GM19239 (cell line): ENCODE measurements at regions not wholly inside any gene's neighbourhood (a gene's known extent, or its start where the extent isn't known, plus 50 kb on each side); places are given as distances from the start of the nearest gene placed in this dataset.

ENCODE experiments used
- DNase-seq: peaks from one replicate; pipeline ENCODE4 v3.0.0; 2011; ENCODE audit warnings: low spot score; ENCODE audit not compliant: insufficient read length
- FAIRE-seq: peaks from 2 replicates; lab custom pipeline; 2011; peaks lifted over from hg19 to GRCh38; lab: Jason Lieb, UNC

DNA sequence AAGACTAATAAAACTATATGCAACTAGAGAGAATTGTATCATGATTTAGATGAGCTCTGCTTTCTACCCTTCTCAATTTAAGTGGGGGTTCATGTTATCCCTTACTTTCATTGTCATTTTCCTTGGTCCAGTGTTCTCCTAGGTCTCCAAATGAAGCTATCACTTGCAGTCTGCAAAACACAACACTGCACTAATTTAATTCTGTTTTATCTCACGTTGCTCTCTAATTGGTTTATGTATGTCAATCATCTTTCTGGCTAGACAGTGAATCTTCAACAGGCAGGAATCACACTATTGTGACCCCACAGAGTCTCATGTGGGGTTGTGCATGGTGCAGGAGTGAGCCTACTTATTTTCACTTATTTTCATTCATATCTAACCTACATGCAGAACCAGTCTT lies 348.3 kb upstream of the SYT4 start:
- FAIRE-seq (no peak), DNase-seq (no peak)

DNA sequence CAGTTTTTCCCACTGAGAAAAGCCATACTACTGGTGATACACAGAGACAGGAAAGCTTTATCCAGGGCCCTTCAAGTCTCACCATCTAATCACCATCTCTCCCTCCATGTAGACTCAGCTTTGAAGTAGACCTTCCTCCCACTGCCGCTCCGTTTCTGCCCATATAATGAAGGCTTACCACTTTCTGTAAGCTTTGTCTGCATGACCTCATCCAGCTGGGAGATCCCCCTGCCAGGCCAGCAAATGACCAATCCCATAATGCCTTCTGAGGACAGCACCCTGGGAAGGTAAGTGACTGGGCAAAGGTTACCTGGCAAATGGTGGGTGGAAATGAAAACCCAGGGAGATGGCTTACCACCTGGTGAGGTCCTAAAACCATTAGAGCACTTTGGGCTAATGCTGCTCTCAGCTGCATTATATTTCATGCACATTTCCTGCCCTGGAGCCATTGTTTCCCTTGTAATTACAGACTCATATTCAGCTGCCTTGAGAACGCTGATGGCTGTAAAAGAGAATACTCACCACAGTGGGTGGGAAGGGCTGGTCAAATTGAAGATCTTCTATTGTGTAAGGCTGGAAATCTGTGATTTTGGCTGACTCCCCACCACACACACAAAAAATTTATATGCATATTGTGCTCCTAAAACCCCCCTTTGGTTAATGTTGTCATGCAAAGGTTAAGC lies 350.7 kb upstream of the SYT4 start:
- FAIRE-seq (no peak), DNase-seq (no peak)

DNA sequence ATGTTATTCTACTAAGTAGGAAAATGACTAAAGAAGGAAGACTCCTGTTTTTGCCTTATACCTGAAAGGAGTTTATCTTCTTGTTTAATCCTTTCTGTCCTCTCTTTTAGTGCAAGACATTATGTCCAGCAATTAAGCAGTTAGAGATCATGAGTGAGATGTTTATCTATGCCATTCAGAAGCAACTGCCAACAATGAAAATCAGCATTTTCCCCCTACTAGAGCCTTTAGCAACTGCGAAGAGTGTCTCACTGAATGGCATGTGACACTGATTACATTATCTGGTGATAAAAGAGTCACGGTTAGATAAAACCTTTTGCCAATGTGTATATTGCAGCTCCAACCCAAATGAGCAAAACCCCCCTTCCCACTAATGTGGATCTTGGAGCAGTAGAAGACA lies 357.7 kb upstream of the SYT4 start:
- DNase-seq (no peak), FAIRE-seq (no peak)

DNA sequence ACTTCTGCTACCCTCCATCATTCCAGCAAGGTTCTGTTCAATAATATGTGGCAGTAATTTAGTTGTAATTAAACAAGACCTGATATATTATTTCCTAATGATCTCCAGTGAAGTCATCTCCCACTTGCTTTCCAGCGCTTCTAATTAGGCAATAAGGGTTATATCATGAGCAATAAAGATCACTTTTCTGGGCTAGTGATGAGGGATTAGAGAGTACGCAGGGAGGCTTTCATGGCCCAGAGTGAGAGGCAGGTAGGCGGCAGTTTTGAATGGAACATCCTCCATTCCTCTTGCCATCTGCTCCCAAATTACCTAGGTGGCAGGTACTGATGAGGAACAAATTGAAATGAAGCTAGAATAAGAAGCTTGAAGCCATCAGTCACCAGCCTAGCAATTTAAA lies 358.1 kb upstream of the SYT4 start:
- FAIRE-seq (no peak), DNase-seq (no peak)

DNA sequence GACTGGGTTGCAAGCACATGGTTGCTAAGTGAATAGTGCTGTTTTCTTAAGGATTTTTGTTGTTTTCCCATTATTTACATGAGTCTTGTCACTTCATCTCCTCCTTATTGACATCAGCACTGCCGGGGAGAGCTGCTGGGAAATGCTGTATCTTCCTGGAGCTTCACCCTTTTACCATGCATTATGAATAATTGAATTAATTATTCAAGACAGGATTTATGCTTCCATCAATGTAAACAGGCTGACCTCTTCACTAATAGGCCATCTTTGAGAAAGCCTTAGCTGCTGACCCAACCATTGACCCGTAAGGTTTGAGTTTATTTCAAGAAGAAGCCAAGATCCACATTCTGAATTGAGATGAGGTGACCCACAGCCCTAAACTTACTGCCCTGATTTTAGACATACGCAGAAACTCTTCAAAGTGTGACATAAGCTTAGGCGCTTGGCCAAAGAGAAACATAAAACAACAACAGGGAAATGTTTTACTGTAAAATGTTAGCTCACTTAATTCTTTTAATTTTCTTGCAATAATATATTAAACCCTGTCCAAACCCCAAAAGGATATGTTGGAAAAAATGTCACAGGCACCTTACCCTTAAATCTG lies 365.5 kb upstream of the SYT4 start:
- no peak for FAIRE-seq
- no peak for DNase-seq

DNA sequence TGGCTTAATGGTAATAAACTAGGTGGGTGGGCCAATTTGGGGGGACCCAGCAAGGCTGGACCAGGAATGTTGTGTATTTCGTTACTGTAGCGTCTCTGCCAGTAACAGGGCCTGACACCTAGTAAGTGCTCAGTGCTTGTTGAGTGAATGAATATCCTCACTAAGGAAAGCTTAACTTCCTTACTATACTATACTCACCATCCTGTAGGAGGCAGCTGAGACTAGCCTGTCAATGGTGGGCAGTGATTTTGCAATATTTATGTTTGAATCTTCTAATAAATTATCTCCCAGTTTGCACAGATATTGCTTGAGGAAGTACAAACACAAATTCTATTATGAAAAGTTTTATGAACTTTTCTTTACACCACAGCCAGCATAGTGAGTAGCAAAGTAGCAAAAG lies 370.7 kb upstream of the SYT4 start:
- no peak for DNase-seq
- FAIRE-seq = no peak

DNA sequence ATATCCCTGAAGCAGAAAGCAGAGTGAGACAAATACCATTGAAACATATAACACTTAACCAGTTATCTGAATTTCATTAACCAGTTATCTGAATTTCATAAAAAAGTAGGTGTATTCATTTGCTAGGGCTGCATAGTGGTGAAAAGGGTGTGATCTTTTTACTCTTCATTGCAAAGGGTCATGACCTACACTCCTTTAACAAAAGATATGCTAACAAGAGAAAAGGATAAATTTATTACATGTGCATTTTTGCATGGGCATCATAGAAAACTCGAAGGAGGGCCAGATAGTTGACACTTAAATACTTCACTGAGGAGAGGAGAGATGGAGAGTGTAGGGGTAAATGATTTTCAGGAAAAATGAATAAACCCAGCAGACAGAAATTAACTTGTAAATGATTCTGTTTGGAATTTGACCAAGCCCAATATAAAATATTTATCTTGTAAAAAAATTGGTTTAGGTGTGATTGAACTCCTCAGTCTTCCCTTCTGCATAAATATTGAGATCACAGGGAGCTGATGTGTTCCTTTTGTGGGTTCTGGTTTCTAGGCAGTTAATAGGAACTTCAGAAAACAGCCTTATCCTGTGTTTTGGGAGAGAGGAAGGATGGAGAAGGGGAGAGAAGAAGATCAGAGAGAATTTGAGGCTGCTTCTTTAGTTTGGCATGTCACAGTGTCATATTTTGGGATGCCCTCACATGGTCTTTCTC lies 372.5 kb upstream of the SYT4 start:
- FAIRE-seq = no peak
- DNase-seq = no peak

DNA sequence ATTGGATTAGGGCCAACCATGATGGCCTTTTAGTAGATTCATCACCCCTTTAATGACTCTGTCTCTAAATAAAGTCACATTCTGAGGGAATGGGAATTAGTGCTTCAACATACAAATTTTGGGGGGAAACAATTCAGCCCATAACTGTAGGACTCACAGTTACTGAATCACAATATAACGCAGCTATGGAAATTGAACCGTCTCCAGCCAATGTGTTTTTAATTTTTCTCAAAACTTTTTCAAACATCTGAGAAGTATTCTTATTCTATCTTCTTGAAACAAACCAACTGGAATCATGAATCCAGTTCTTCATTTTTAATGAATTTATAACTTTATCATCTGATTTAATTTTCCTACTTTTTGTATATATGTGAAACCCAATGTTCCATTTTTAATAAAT lies 373.1 kb upstream of the SYT4 start:
- no peak for FAIRE-seq

DNA sequence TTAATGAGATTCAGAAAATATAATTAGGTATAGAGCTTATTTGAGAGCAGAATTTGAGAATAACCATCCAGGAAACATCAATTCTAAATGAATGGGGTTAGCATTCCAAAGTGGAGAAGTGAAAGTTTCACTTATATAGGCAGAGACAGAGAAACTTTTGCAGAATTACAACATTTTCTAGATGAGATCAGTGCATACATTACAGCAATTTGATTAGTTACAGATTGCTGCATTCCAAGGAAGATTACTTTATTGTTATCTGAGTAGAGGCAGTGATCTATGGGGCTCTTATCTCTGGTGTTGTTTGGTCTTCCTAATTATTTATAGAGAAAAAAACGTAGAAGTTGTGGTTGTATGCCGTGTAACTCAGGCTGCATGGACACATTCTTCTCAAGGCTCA lies 373.8 kb upstream of the SYT4 start:
- no peak for FAIRE-seq

More for the DNA sequence above, 373.1 kb upstream of the SYT4 start:
- DNase-seq = no peak

DNA sequence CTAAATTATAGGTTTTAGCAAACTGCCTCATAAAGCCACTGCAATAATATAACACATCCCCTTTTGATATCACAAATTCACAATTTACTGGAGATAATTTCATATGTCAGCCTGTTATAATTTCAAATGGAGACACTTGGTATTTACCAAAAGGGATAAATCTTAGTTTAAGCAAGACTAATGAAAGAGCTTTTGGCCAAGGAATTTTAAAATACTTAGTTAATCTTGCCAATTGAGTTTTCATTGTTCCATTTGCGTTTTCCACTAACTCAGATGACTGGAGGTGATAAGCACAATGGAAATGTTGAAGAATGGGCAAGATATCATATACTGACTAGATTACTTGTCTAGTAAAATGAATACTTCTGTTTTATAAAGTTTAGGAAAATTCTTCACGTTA lies 379.3 kb upstream of the SYT4 start:
- FAIRE-seq = no peak
- DNase-seq = no peak

More for the DNA sequence above, 373.8 kb upstream of the SYT4 start:
- no peak for DNase-seq

DNA sequence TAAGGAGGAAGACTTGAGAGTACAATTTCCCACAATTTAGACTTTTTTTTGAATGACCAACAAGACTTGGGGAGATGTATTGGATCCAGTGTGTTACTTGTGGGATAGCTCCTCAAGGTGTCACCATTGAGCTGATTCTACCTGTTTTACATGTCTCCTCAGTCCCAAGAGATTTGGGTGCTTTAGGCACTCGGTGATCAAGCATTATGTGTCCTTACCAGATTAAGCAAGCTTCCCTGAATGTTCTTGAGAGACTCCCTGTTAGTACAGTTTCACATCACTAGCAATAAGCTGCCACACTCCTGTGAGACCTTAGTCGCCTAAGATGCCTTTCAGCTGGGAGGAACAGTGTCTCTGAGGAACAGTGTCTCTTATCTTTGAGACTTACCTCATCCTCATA lies 384.3 kb upstream of the SYT4 start:
- FAIRE-seq = peak; percentile 54
- no peak for DNase-seq

DNA sequence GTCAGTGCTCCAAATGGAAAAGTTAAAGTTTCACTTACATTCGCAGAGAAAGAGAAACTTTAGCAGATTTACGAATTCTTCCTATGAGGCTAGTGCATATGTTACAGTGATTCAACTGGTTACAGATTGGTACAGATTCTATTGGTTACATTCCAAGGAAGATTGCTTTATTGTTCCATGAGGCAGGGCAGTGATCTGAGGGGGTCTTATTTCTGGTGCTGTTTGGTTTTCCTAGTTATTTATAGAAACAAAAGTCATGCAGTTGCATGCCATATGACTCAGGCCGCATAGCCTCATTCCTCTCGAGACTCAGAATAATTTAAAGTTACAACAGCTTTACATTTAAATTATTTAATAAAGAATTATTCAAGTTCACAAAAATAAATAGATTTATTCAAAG lies 385.4 kb upstream of the SYT4 start:
- FAIRE-seq (no peak), DNase-seq (no peak)

DNA sequence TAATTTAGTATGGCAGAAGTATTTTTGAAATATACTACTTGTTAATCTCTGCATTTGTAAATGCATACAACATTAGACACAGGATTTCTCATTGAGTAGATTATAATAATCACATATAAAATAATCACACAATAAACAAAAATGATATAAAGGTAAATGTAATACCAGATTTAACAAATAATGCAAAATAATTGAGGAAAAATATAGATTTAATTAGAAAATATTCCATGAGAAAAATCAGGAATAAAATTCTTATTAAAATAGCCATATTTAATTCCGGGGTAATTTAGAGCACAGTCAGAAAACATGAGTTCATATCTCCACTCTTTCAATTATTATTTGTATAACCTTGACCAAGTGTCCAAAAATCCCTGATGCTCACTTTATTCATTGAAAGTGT lies 385.9 kb upstream of the SYT4 start:
- DNase-seq = no peak
- no peak for FAIRE-seq

DNA sequence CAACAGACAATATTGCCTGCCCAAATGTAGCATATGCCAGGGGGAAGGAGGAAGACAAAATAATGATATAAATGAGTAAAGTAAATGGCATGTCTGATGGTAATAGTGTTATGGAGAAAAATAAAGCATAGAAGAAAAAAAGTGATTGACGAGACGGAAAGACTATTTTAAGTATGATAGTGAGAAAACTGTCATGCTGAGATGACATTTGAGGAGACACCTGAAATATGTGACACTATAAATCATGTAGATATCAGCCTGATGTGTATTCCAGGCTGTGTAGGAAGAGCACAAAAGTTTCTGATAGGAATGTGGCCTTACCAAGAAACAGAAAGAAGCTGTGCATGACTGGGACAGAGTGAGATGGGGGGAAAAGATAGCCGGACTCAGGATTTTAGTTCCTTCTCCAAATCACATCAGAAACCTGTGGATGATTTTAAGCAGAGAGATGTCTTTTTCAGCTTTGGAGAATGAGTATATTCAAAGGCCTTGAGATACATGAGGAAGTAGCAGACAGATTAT lies 387.3 kb upstream of the SYT4 start:
- no peak for DNase-seq
- FAIRE-seq = no peak

DNA sequence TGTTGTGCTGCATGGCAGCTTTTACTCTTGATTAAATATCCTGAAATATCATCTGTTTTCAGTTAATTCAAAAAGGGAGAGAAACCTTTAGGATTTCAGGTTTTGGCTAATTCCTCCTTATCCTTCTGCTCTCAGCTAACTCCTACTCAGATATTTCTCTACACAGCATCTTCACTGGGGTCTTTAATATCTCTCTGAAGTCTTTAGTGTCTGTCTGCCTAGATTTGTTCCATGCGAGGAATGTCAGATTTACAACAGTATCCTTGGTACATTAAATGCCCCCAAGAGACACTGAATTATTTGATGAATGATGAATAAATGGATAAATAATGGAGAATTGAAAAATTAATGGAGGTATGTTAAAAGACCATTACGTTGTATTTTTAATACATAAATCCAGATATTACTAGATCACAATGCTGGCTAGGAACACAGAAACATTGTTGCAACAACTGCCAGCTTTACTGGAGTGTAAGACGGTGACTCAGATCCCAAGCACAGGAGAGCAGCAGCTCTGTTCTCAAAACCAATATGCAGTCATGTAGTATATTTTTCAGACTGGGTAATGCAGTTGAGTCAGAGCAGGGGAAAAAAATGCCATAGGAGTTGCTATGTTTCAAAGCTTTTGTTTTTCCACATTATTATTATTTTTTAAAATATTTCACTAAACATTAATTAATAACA lies 388.0 kb upstream of the SYT4 start:
- FAIRE-seq (no peak), DNase-seq (no peak)

DNA sequence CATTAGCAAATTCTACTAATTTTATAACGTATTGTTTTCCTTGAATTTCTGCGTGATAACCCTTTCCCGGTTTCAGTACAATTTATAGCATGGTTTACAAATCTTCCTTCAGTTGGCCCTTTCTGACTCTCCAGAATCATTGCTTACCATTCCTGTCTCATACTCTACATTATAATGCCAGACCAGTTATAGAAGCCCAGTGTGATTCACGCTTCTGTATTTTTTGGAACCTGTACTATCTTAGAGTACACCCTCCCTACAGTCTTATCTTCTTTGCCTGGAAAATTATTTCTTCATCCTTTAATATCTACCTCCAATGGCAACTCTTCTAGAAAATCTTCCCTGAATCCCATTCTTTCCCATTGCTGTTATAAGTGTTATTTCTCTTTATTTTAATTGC lies 391.6 kb upstream of the SYT4 start:
- FAIRE-seq (no peak), DNase-seq (no peak)

DNA sequence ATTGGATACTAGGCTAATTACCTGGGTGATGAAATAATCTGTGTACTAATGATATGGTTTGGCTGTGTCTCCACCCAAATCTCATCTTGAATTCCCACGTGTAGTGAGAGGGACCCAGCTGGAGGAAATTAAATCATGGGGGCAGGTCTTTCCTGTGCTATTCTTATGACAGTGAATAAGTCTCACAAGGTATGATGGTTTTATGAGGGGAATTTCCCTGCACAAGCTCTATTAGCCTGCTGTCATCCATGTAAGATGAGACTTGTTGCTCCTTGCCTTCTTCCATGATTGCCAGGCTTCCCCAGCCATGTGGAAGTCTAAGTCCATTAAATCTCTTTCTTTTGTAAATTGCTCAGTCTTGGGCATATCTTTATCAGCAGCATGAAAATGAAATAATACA lies 394.1 kb upstream of the SYT4 start:
- no peak for FAIRE-seq

DNA sequence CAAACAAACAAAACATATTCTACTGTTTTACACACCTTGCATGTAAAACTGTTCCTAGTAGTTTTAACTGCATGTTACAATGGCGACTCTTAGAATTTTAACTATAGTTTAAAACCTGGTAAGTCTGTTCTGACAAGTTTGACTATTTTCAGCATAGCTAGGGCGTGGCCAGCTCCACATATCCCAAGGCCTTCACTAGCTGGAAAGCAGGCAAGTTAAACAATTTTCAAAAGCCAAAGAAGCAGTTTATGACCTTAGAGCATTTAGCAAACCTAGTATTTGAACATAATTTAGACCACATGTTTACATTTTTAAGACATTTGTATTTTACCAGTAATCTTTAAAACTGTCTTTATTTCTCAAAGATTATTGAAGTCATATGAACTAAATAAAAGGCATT lies 402.8 kb upstream of the SYT4 start:
- FAIRE-seq (no peak), DNase-seq (no peak)

More for the DNA sequence above, 394.1 kb upstream of the SYT4 start:
- no peak for DNase-seq

DNA sequence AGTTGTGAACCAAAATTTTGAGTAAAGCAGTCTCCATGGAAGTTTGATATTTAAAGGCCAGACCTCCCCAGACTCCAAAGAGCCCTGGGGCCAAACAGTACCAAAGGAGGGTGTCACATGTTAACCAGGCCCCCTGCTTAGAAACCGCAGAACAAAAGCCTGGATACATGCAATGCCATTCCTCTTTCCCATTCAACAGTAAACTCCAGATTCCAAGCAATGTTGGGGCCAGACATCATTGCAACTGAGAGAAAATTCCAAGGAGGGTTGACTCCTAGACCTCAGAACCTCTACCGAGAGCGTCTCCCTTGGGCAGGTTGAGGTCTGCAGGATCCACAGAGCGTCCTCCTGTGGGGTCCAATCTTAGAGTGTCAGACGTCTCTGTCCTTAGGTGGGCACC lies 404.4 kb upstream of the SYT4 start:
- no peak for DNase-seq
- FAIRE-seq = no peak

DNA sequence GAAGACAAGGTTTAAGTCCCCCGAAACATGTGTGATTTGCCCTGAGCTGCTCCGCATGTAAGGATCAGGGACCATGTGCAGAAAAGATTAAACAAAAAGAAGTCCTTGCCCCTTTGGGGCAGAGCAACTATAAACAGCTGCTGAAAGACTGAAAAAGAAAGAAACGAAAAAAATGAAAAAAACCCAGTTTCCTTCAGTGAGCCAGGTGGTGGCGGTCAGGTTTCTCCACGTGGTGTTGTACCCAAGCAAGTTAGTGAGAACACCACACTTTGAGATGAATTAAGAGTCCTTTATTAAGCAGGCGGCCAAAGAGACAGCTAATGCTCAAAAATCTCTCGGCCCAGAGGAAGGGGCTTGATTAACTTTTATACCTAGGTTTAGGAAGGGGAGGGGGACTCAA lies 404.9 kb upstream of the SYT4 start:
- no peak for DNase-seq
- FAIRE-seq = no peak

DNA sequence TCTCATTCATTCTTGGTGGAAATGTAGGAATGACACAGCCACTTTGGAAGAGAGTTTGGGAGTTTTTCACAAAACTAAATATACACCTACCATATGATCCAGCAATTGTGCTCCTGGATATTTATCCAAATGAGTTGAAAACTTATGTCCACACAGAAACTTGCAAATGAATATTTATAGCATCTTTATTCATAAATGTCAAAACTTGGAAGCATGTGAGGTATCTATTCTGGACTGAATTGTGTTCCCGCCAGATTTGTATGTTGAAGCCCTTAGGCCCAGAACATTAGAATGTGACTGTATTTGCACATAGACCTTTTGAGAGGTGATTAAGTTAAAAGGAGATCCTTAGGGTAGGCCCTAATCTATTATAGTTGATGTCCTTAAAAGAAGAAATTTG lies 409.4 kb upstream of the SYT4 start:
- no peak for DNase-seq
- FAIRE-seq = no peak
